NCI-H2029 (cell line): ENCODE measurements at regions not wholly inside any gene's neighbourhood (a gene's known extent, or its start where the extent isn't known, plus 50 kb on each side); places are given as distances from the start of the nearest gene placed in this dataset.

Experiments
- DNase-seq: peaks from one replicate; lab custom pipeline; 2025; lab: John Stamatoyannopoulos, UW

DNA sequence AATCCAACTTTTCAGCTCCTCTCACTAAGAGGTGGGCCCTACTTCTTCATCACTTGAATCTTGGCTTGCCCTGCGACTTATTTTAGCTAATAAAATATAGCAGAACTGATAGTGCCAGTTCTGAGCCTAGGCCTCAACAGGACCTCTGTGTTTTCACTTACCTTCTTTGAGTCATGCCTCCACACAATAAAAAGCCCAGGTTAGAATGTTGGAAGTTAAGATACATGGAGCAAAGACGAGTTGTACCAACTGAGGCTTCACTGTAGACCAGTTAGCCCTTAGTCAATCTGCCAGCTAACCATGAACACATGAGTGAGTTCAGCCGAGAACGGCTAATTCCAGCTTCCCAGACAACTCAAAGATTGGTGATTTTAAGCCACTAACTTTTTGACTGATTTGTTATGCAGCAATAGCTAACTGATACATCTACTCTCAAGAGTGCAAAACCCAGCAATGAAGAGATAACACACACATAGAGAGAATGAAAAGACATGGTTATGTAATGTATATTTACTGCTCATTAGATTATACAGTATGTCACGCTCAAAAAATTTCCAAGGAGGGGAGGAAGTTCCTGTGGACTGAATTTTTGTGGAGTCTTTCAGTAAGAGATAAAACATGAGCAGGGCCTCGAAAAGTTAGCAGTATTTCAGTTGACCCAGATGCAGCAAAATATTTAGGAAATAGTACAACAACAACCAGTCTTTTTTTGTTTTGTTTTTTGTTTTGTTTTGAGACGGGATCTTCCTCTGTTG is 181.1 kb downstream of the MYCN start:
- DNase-seq = no peak

GRCh38 chr2:16120591-16121180 is 180.3 kb downstream of the MYCN start:
- no peak for DNase-seq

DNA sequence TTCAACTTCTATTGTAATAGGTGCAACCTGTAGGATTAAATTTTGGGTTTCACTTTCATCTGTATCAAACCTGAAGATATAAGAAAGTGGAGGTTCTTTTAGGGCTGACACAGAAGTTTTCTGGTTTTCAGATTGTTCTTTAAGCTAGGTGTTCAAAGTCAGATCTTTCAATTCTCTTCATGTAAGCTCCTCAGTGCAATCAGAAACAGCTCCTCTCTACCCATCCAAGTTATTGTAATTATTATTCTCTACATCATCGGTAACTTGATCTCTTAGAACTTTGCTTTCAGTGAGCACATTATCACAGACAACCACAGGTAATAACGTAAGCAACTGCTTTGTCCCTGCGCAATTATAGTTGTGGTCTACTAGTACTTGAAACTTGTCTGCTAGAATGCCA is 179.4 kb downstream of the MYCN start:
- DNase-seq = no peak

- DNase-seq = no peak
Observed at GRCh38 chr2:16118611-16119590, 178.6 kb downstream of the MYCN start.

- no peak for DNase-seq
Observed at GRCh38 chr2:16117791-16118610, 177.7 kb downstream of the MYCN start.

DNA sequence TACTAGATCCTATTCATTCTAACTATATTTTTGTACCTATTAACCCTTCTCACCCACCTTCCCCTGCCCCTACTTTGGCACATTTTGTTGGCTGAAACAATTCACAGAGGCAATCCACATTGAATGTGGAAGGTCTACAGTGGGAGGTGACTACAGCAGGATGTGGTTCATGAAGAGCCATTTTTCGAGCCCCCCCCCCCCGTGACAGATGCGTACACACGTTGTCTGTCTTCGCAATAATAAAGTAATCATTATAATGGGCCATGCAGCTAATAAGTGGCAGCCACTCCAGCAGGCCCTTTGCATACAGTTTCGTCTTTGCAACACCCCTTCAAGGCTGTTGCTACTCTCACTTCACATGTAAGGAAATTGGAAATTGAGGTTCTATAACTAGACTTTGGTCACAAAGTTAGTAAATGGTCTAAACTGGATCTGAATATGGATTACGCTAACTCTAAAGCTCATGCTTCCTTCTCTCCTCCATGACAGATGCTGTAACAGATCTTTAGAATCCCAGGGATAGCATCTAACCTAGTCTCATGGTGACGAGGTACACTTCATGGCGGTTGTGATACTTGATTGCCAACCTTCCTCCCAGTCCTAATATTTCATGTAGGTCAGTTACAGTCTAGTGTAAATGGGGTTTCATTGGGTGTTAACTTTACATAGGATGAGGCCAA is 176.8 kb downstream of the MYCN start:
- DNase-seq = no peak

GRCh38 chr2:16115881-16116830 is 175.8 kb downstream of the MYCN start:
- no peak for DNase-seq

DNA sequence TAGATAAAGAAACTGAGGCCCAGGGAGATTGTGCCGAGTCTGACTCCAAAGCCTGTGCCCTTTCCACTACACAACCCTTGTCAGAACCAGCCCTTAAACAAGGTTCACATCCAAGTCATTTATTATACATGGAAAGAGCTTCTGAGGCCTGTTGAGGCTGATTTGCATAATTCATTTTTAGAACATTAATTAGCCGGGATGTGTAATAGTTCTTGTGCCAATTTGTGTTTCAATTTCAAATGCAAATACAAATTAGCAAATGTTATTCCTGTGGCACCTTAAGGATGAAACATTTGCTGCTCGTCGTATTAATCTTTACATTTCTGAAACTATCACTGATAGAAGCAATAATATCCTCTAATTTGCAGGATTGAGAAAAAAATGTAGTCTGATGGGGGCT is 174.9 kb downstream of the MYCN start:
- DNase-seq = no peak

DNA sequence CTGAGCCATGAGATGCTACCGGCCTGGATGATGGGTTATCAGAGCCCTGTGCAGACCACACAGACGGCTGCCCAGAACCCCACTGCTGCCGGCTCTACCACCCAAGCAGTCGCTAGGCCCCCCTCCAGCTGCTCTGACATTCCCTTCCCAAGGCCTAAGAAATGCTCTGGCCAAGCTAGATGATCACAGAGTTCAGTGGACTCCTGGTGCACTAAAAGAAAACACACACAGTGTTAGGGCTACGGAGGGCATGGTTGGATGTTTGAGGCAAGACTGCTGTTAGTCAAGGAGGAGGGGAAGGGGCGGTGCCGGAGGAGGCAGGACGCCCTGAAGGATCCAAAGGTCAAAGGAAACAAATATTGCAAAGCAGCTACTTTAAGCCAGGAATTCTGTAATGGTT is 174.5 kb downstream of the MYCN start:
- no peak for DNase-seq

GRCh38 chr2:16114070-16114469 is 173.7 kb downstream of the MYCN start:
- no peak for DNase-seq

DNA sequence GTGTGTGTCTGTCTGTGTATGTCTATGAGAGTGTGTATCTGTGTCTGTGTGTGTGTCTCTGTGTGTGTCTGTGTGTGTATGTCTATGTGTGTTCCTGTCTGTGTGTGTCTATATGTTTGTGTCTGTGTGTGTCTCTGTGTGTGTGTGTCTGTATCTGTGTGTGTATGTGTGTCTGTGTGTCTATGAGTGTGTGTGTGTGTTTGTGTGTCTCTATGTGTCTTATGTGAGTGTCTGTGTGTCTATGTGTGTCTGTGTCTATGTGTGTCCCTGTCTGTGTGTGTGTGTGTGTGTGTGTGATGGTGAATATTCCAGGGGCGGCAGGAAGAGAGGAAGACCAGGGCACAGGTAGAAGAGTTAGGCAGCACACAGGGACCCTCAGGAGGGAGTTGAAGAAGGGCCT is 173.2 kb downstream of the MYCN start:
- DNase-seq = no peak

DNA sequence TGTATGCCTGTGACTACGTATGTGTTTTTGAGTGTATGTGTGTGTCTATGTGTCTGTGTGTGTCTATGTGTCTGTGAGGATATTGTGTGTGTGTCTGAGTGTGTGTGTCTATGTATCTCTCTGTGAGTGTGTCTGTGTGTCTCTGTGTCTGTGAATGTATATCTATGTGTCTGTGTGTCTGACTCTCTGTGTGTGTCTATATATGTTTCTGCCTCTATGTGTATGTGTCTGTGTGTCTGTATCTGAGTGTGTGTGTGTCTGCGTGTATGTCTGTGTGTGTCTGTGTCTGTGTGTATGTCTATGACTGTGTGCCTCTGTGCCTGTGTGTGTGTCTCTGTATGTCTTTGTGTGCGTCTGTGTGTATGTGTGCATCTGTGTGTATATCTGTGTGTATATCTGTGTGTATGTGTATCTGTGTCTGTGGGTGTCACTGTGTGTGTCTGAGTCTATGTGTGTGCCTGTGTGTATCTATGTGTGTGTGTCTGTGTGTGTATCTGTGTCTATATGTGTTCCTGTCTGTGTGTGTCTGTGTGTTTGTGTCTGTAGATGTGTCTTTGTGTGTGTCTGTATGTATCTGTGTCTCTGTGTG is 172.7 kb downstream of the MYCN start:
- no peak for DNase-seq

- no peak for DNase-seq
Observed at GRCh38 chr2:16112251-16112971, 172.1 kb downstream of the MYCN start.

GRCh38 chr2:16111838-16112210 is 171.5 kb downstream of the MYCN start:
- DNase-seq = no peak

GRCh38 chr2:16109821-16110310 is 169.5 kb downstream of the MYCN start:
- no peak for DNase-seq

GRCh38 chr2:16109368-16109820 is 169.0 kb downstream of the MYCN start:
- no peak for DNase-seq

DNA sequence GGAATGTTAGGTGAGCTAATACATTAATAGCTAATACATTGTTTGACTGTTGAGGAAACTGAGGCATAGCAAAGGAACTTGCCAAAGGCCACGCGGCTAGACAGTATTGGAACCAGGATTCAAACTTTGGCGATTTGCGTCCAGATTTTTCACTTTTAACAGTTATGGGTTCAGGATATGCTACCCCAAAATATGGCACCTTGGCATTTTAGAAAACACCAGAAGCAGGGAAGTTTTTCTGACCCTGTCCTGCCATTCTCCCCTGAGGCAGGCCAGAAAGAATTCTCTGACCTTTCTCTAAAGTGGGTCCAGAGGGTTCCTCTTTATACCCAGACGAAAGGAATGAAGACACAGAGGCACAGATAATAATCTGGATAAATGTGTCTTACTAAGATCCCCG is 166.9 kb downstream of the MYCN start:
- no peak for DNase-seq

- DNase-seq = no peak
Observed at GRCh38 chr2:16106619-16107018, 166.3 kb downstream of the MYCN start.
